NB4 (cell line): ENCODE measurements at regions not wholly inside any gene's neighbourhood (a gene's known extent, or its start where the extent isn't known, plus 50 kb on each side); places are given as distances from the start of the nearest gene placed in this dataset.

Source experiments
- DNase-seq: peaks from one replicate; pipeline ENCODE4 v3.0.0; 2010; ENCODE audit warnings: low read depth
- H3K4me3 ChIP-seq: one replicate; pipeline ENCODE4 v1.5.1; 2011; ENCODE audit warnings: mild to moderate bottlenecking, low read depth, low read length, moderate library complexity
- CTCF ChIP-seq: IDR thresholded peaks from one replicate; pipeline ENCODE4 v1.5.1; 2012; ENCODE audit warnings: low read depth, low read length
- MYC ChIP-seq: IDR thresholded peaks from 2 replicates; pipeline ENCODE4 v1.6.1; 2011; ENCODE audit warnings: low read depth, low read length
- POLR2A ChIP-seq: IDR thresholded peaks from 2 replicates; pipeline ENCODE4 v1.6.1; 2011; ENCODE audit warnings: mild to moderate bottlenecking; ENCODE audit not compliant: insufficient read length; ENCODE audit errors: extremely low read depth
- TF ChIP-seq, protein P1 (sequence below): IDR thresholded peaks from 2 replicates; pipeline ENCODE4 v1.6.1; 2011; ENCODE audit warnings: low read depth, low read length

- DNase-seq: no peak
- TF ChIP-seq, protein P1, sequence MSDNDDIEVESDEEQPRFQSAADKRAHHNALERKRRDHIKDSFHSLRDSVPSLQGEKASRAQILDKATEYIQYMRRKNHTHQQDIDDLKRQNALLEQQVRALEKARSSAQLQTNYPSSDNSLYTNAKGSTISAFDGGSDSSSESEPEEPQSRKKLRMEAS: no peak
- TF ChIP-seq POLR2A (no peak), MYC (no peak), CTCF (no peak)
- H3K4me3 ChIP-seq: no peak overlapping the region
Observed at GRCh38 chr4:98711526-98711925, 53.1 kb upstream of the TSPAN5 start.

- no peak overlapping the region for H3K4me3 ChIP-seq
- DNase-seq: no peak
- no peak for TF ChIP-seq POLR2A
- no peak for TF ChIP-seq CTCF
- TF ChIP-seq, protein P1: no peak
- TF ChIP-seq MYC: no peak
Observed at GRCh38 chr4:98710831-98711230, 52.4 kb upstream of the TSPAN5 start.
